ENCODE measurements at regions not wholly inside any gene's neighbourhood (a gene's known extent, or its start where the extent isn't known, plus 50 kb on each side); places are given as distances from the start of the nearest gene placed in this dataset.
A peak's percentile ranks its signal among the peaks of the same experiment; 100 is the strongest.

DNA sequence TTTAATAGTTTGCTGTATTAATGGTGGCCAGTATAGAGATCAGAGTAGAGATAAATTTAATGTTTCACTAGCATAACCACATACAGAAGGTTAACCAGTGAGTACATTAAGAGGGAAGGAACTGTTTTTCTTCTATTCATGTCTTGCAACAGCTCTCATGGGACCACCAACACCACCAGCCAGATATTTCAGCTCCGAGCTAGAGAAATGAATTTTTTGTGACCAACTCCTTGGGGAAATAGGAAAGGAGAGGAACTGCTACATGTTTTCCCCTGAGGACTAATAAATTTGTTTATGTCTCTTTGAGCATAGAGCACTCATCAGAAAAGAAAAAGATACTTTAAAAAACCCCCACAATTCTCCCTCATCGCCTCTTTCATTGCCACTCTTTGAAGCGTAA is 247.5 kb downstream of the MBNL1 start:
- DNase-seq, result no peak

DNA sequence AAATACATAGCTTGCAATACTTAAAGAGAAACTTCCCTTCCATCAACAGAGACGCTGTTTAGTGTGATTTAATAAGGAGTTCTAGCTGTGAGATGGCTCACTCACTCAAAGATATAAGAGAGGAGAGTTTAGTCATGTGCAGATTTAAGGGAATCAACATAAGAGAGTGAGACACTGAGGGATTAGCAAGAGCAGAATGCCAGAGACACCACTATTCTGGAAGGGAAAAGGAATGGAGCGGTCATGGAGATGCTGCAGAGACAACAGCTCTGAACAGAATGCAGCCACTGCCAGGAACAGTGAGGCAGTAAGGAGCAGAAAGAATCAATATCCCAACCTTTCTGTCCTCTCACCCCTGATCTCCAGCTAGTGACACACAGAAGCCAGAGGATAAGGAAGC is 248.8 kb downstream of the MBNL1 start:
- no peak for DNase-seq

- DNase-seq, result no peak
Measured at GRCh38 chr3:152518346-152518745, 249.6 kb downstream of the MBNL1 start.

GRCh38 chr3:152519376-152519775 is 250.6 kb downstream of the MBNL1 start:
- DNase-seq, result no peak

- DNase-seq, result no peak
Measured at GRCh38 chr3:152522036-152522435, 253.3 kb downstream of the MBNL1 start.

DNA sequence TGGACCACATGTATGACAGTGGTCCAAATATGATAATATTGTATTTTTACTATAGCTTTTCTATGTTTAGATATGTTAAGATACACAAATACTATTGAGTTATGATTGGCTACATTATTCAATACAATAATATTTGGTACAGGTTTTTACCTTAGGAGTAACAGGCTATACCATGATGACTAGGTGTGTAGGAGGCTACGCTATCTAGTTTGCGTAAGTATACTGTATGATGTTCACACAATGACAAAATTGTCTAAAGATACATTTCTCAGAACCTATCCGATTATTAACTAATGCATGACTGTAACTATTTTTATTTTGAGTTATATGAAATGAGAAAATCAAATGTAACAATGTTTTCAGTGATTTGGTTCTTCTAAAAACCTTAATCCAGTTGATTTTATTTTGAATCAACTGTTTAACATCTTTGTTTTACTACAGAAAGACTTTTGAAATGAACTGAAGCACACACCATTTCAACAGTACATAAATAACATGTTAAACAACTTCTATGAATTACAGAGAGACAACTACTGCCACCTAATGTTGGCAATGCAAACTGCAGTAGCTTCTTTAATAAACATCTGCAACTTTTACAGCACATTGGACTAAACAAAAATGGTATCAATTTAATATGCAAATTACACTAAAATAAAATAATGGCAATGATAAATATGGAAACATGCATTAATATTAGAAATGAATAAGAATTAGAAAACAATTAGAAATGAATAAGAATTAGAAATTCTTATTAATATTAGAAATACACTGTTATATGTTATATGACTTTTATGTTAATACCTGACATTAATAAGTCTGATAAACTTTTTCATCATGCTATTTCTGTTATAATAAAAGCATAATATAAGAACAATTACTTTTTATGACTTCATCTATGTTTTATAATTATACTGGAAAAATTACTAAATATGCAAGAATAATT is 255.7 kb downstream of the MBNL1 start:
- peak in 1 of 2 donors; percentile 70 for DNase-seq

DNA sequence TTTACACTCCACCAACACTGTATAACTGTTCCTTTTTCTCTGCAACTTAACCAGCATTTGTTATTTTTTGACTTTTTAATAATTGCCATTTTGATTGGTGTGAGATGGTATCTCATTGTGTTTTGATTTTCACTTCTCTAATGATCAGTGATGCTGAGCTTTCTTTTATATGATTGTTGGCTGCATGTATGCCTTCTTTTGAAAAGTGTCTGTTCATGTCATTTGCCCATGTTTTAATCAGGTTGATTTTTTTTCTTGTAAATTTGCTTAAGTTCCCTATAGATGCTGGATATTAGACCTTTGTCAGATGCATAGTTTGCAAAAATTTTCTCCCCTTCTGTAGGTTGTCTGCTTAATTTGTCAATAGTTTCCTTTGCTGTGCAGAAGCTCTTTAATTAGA is 263.0 kb downstream of the MBNL1 start:
- no peak for DNase-seq

DNA sequence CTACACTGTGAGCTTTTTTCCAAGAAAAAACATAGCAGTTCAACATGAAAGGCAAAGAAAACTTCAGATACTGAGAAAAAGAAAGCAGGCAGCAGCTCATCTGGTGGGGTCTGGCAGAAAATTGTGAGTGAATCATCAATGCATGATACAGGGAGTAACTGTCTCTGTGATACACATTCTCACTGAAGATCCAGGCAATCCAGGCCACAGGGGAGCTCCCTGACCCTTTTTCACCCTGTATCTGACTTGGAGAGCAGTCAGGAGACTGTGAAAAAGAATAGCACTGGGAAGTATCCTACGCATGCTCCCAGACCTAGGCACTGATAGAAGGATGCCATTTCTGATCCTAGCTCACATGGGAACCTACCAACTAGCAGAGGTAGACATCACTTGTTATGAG is 269.8 kb downstream of the MBNL1 start:
- DNase-seq, result no peak

- DNase-seq, result no peak
Measured at GRCh38 chr3:152539191-152539764, 270.5 kb downstream of the MBNL1 start.

- no peak for DNase-seq
Measured at GRCh38 chr3:152540120-152540519, 271.4 kb downstream of the MBNL1 start.

DNA sequence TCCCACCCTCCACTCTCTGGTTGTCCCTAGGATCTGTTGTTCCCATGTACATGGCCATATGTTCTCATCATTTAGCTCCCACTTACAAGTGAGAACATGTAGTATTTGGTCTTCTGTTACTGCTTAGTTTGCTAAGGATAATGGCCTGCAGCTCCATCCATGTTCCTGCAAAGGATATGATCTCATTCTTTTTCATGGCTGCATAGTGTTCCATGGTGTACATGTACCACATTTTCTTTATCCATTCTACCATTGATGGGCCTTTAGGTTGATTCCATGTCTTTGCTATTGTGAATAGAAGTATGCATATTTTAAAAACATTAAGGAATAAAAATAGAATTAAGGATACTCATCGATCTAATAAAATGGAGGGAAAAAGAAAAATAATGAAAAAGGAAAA is 278.4 kb downstream of the MBNL1 start:
- DNase-seq, result no peak

- no peak for DNase-seq
Measured at GRCh38 chr3:152549263-152549662, 280.5 kb downstream of the MBNL1 start.

GRCh38 chr3:152550284-152550683 is 281.6 kb downstream of the MBNL1 start:
- DNase-seq, result no peak

DNA sequence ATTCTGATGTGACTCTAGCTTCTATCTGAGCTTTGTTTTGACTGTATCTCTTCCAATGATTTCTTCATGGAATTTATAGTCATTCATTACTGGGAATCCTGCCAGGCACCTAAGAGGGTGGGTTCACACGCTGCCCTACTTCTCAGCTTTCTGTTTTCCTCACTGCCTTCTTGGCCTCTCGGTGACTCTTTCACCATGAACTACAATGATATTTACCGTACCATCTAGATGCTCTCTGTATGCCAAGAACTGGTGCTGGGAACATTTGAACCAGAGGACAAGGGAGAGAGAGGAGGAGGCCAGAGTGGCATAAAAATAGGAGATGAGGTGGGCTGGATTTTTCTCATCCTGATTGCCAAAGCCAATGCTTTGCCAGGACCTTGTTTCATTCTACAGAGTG is 280.0 kb upstream of the P2RY1 start:
- no peak for DNase-seq

DNA sequence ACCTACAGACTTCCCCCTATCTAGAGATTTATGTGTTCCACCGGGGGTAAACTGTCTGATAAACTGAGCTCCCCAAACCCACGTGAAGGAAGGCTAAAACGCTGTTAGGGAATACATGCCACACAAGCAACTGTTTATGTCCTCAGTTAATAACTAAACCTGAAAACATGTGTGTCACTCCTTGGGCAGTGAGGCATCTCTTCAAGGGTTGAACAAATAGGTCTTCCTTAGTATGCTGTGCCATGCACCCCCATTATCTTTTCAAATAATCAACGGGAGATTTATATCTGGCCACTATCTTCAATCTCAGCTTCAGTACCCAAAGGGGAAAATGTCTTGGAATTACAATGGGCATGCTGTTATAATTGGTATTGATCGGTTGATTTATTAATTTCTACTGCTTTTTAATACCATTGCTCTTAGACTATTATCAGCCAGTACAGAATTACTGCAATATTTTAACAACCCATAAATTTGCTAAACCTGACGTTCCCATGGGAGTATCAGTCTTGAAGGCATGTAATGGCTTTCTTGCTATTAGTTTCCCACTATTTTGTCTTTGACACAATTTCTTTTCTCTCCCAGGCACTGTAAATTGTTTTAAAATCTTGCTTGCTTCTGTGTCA is 279.2 kb upstream of the P2RY1 start:
- DNase-seq, result no peak

DNA sequence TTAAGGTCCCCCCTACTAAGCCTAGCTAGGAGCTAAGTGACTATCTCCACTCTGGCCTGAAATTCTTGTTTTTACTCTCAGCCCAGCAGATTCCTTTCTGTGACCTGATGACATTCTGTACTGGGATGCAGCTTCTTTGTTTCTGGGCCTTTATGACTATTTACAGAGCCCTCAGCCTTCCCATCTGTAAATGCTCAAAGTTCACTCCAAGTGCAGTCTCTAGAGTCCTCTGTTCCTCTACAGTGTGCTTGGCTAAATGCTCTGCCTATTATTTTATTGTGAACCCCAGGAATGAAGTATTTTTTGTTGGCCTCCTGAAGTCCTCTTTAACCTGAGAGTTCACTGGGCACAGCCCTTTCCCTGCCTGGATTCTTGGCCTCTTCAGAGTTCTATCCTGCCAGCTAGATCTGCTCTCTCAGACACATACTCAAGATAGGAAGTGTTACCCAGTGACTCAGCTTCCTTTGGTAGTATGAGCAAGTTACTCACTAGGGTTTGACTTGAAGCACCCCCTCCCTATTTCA is 278.1 kb upstream of the P2RY1 start:
- DNase-seq, result no peak

GRCh38 chr3:152557302-152557999 is 277.5 kb upstream of the P2RY1 start:
- DNase-seq, result no peak

- no peak for DNase-seq
Measured at GRCh38 chr3:152558386-152558785, 276.5 kb upstream of the P2RY1 start.

GRCh38 chr3:152559246-152559645 is 275.7 kb upstream of the P2RY1 start:
- DNase-seq, result no peak

- no peak for DNase-seq
Measured at GRCh38 chr3:152564459-152564858, 270.5 kb upstream of the P2RY1 start.

DNA sequence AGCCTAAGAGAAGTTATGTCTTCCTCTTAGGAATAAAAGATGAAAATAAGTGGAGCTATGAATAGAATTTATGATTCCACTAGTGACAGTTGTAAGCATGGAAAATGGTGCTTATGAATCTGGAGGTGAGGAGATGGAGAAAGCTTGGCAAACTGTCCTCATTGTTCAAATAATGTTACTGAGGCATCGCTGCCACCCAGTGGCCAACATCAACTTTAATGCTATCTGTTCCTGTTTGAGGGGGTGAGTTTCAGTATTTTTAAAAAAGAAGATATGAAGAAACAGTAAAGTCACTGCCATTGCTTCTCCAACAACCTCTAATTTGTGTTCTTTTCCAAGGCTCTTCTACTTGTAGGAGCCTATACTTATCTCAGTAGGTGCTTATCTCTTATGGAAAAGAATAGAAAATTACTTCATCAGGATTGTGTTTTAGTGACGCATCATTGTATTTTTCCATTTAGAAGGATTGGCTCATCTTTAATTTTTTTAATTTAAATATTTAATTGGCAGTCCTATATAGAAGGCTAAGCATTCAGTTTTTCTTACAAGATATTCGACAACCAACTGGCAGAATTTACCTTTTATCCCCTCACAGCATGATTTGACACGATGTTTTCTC is 260.4 kb upstream of the P2RY1 start:
- DNase-seq, result peak; percentile 20 to 84

DNA sequence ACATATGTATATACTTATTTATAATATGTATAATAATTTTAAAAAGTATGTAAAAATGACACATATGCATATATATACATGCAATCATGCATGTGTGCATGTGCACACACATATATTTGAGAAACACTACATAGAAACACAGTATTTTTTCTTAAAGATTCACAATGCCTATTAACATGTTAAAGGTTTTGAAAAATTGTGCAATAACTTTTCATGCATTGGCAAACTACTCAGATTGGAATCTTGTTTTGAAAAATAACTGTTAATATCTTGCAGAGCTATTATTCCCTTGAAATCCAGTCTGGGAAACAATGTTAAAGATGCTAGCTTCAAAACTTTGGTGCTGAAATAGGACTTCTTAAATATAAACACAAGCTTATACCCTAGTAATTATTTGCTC is 256.2 kb upstream of the P2RY1 start:
- no peak for DNase-seq

DNA sequence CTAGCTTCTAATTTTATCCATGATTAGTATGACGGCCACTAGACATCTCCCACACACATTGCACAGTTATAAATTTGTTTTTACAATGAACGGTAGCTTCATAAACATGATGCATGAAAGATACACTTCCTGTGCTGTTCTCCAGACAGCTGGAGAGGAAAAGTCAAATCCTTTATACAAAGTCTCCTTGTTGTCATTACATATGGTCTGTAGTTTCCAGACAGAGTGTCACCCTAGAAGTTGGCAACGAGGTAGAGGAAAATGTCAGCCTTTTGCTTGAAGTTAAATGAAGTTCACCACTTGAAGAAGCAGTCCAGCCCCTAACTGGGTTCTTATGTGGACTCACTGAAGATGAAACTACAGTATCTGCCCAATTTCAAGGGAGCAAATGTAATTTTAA is 253.0 kb upstream of the P2RY1 start:
- DNase-seq, result no peak
